GM12878 (cell line): ENCODE measurements at regions not wholly inside any gene's neighbourhood (a gene's known extent, or its start where the extent isn't known, plus 50 kb on each side); places are given as distances from the start of the nearest gene placed in this dataset.

Experiments
- ATAC-seq: fragments of 200-7000 bp; cut with Tn5 transposase; 3 replicates; pipeline ENCODE4 v1.9.1; 2020; ENCODE audit warnings: mild to moderate bottlenecking, moderate library complexity
- BruUV-seq: library from RNA; stranded (reverse); fragments of 400-500 nt; replicated peaks from 2 replicates; lab custom pipeline; 2021; lab: Mats Ljungman, UMichigan
- CTCF ChIA-PET: fragments of 300-600 bp; sonication (Branson Sonifier 250); formaldehyde crosslinking; extraction: SDS; loops from one replicate; lab custom pipeline; 2021; ENCODE audit warnings: inconsistent platforms; lab: Yijun Ruan, JAX
- POLR2A ChIA-PET: fragments of 350-600 bp; formaldehyde crosslinking; extraction: SDS; loops from one replicate; lab custom pipeline; 2021; ENCODE audit warnings: inconsistent platforms; lab: Charles Lee
- RAD21 ChIA-PET: fragments of 300-600 bp; sonication (Branson Sonifier 250); formaldehyde crosslinking; loops from one replicate; lab custom pipeline; 2023; ENCODE audit warnings: antibody characterized with exemption; ENCODE audit not compliant: unreplicated experiment; lab: Charles Lee
- SMC1A ChIA-PET: fragments of 300-600 bp; sonication (Branson Sonifier 250); formaldehyde crosslinking; loops from one replicate; lab custom pipeline; 2023; ENCODE audit not compliant: unreplicated experiment, uncharacterized antibody; lab: Charles Lee
- DNase-seq: peaks from one replicate; pipeline ENCODE4 v3.0.0-alpha.2; 2011; ENCODE audit warnings: low read depth, low spot score
- FAIRE-seq: peaks from 3 replicates; lab custom pipeline; 2011; peaks lifted over from hg19 to GRCh38; lab: Jason Lieb, UNC
- H2AFZ ChIP-seq: 2 replicates; pipeline ENCODE4 v1.6.0; 2011; ENCODE audit warnings: low read depth, low read length, control low read depth; ENCODE audit not compliant: control insufficient read depth
- H3K27ac ChIP-seq: 2 replicates; pipeline ENCODE4 v1.5.1; 2011; ENCODE audit warnings: control low read depth; ENCODE audit not compliant: control insufficient read depth, insufficient read depth
- H3K27me3 ChIP-seq, 2 experiments: replicated peaks in 1 of 2; 2 replicates each; pipeline versions ENCODE4 v1.6.0 to v1.6.1; 2011; ENCODE audit warnings: low read length in 1 of 2; ENCODE audit not compliant: control insufficient read depth in 2 of 2, insufficient read depth in 2 of 2
- H3K36me3 ChIP-seq, 2 experiments: 2 replicates each; pipeline ENCODE4 v1.5.1; 2011; ENCODE audit warnings: low read length in 1 of 2; ENCODE audit not compliant: control insufficient read depth in 2 of 2, insufficient read depth in 2 of 2
- H3K4me1 ChIP-seq: 2 replicates; pipeline ENCODE4 v1.6.1; 2011; ENCODE audit warnings: mild to moderate bottlenecking, low read length, moderate library complexity, mixed read lengths; ENCODE audit not compliant: control insufficient read depth, insufficient read depth
- H3K4me2 ChIP-seq: 2 replicates; pipeline ENCODE4 v1.6.0; 2011; ENCODE audit warnings: control low read depth; ENCODE audit not compliant: control insufficient read depth, insufficient read depth
- H3K4me3 ChIP-seq: fragments of 200-600 bp; sonication (generic); 2 replicates; pipeline ENCODE4 v1.5.1; 2016
- H3K79me2 ChIP-seq: 2 replicates; pipeline ENCODE4 v1.6.0; 2011; ENCODE audit warnings: low read length; ENCODE audit not compliant: control insufficient read depth, insufficient read depth
- H3K9ac ChIP-seq: 2 replicates; pipeline ENCODE4 v1.8.0; 2011; ENCODE audit warnings: low read length, control low read depth, mixed read lengths; ENCODE audit not compliant: control insufficient read depth, insufficient read depth
- H3K9me3 ChIP-seq: replicated peaks from 3 replicates; pipeline ENCODE4 v1.5.1; 2011; ENCODE audit warnings: mild to moderate bottlenecking, low read length; ENCODE audit not compliant: control insufficient read depth, insufficient read depth
- H4K20me1 ChIP-seq: 2 replicates; pipeline ENCODE4 v1.6.0; 2011; ENCODE audit not compliant: control insufficient read depth, insufficient read depth
- ATF7 ChIP-seq: fragments of 450-650 bp; IDR thresholded peaks from 2 replicates; pipeline ENCODE4 v1.6.1; 2016; ENCODE audit warnings: low read depth, mild to moderate bottlenecking
- BCLAF1 ChIP-seq: fragments of 450-650 bp; IDR thresholded peaks from 2 replicates; pipeline ENCODE4 v1.6.1; 2017; ENCODE audit warnings: antibody characterized with exemption, mild to moderate bottlenecking, moderate library complexity
- BRCA1 ChIP-seq: IDR thresholded peaks from 2 replicates; pipeline ENCODE4 v1.6.1; 2011; ENCODE audit warnings: low read depth, low read length, improper control_type of control experiment
- CHD2 ChIP-seq: IDR thresholded peaks from 2 replicates; pipeline ENCODE4 v1.6.1; 2011; ENCODE audit warnings: low read depth, low read length, improper control_type of control experiment, borderline replicate concordance
- EED ChIP-seq: sonication (generic); IDR thresholded peaks from 2 replicates; pipeline ENCODE4 v1.6.1; 2016; ENCODE audit warnings: antibody characterized with exemption, low read depth
- ELK1 ChIP-seq: IDR thresholded peaks from 2 replicates; pipeline ENCODE4 v1.6.1; 2012; ENCODE audit warnings: low read depth, low read length, improper control_type of control experiment
- ESRRA ChIP-seq: IDR thresholded peaks from 2 replicates; pipeline ENCODE4 v1.6.1; 2012; ENCODE audit warnings: mild to moderate bottlenecking, low read length, improper control_type of control experiment
- GABPA ChIP-seq: IDR thresholded peaks from 2 replicates; pipeline ENCODE4 v1.6.1; 2014; ENCODE audit warnings: antibody characterized with exemption, low read depth, mild to moderate bottlenecking, inconsistent platforms
- JUND ChIP-seq: IDR thresholded peaks from 2 replicates; pipeline ENCODE4 v1.6.1; 2012; ENCODE audit warnings: low read depth, mild to moderate bottlenecking, low read length, improper control_type of control experiment, moderate library complexity
- KAT2A ChIP-seq: conservative IDR thresholded peaks from 2 replicates; pipeline ENCODE4 v1.6.1; 2011; ENCODE audit warnings: low read depth, low read length; ENCODE audit not compliant: control insufficient read depth
- MXI1 ChIP-seq: fragments of 150-350 bp; IDR thresholded peaks from 2 replicates; pipeline ENCODE4 v1.6.1; 2011; ENCODE audit warnings: low read depth, mild to moderate bottlenecking, inconsistent platforms, low read length, improper control_type of control experiment
- PAX8 ChIP-seq: fragments of 450-650 bp; IDR thresholded peaks from 2 replicates; pipeline ENCODE4 v1.6.1; 2017; ENCODE audit warnings: mild to moderate bottlenecking, moderate library complexity
- PKNOX1 ChIP-seq: fragments of 450-650 bp; IDR thresholded peaks from 2 replicates; pipeline ENCODE4 v1.6.1; 2016; ENCODE audit warnings: mild to moderate bottlenecking
- RAD51 ChIP-seq: fragments of 450-650 bp; IDR thresholded peaks from 2 replicates; pipeline ENCODE4 v1.6.1; 2016; ENCODE audit warnings: moderate library complexity, mild to moderate bottlenecking, inconsistent platforms
- RFX5 ChIP-seq: IDR thresholded peaks from 2 replicates; pipeline ENCODE4 v1.6.1; 2011; ENCODE audit warnings: low read depth, low read length, improper control_type of control experiment
- SP1 ChIP-seq: IDR thresholded peaks from one replicate; pipeline ENCODE4 v1.6.1; 2011; ENCODE audit warnings: low read depth, low read length
- WRNIP1 ChIP-seq: IDR thresholded peaks from 2 replicates; pipeline ENCODE4 v1.6.1; 2011; ENCODE audit warnings: low read depth, low read length, improper control_type of control experiment, borderline replicate concordance
- ZNF592 ChIP-seq: fragments of 450-650 bp; IDR thresholded peaks from 2 replicates; pipeline ENCODE4 v1.6.1; 2017; ENCODE audit warnings: mild to moderate bottlenecking, moderate library complexity
- ZNF622 ChIP-seq: fragments of 450-650 bp; IDR thresholded peaks from 2 replicates; pipeline ENCODE4 v1.6.1; 2017; ENCODE audit warnings: mild to moderate bottlenecking, inconsistent platforms
- WGBS: methylation state at CpG from one replicate; pipeline ENCODE4 v1.1.6; 2016; ENCODE audit warnings: low lambda C conversion rate; ENCODE audit not compliant: insufficient replicate concordance, insufficient coverage; ENCODE audit errors: missing lambda C conversion rate; 5-methylcytosine and 5-hydroxymethylcytosine counted together
- in situ Hi-C: fragments of 300-500 bp; cut with MboI; formaldehyde crosslinking; loops from 9 replicates; pipeline ENCODE4 v1.14.3; 2018; ENCODE audit warnings: mixed read lengths
- intact Hi-C: fragments of 100-400 bp; cut with micrococcal nuclease; formaldehyde crosslinking; loops from one replicate; pipeline ENCODE4 v1.14.2; 2022; ENCODE audit not compliant: unreplicated experiment

- Histone ChIP-seq H3K27me3 (no peaks in the 10 kb centered on the region), H4K20me1 (no peaks in the 10 kb centered on the region), H3K9me3 (no peaks in the 10 kb centered on the region), H3K9ac (no peak overlapping the region), H3K4me2 (no peak overlapping the region), H3K27ac (no peak overlapping the region), H3K36me3 (no peaks in the 10 kb centered on the region), H3K4me1 (no peaks in the 10 kb centered on the region), H3K4me3 (no peak overlapping the region), H3K79me2 (no peaks in the 10 kb centered on the region), H2AFZ (no peak overlapping the region)
- intact Hi-C loops, result no loop called here
- ChIA-PET CTCF (no interaction called here), POLR2A (no interaction called here), SMC1A (no interaction called here), RAD21 (no interaction called here)
- no TSS peak for BruUV-seq
- no peak for DNase-seq
- in situ Hi-C loops, result no loop called here
- no peak for ATAC-seq
- no peak for FAIRE-seq
- 0% methylated on average over 2 of the region's 2 CpGs for WGBS
- no peak for TF ChIP-seq PKNOX1
- TF ChIP-seq ELK1, result no peak
- no peak for TF ChIP-seq JUND
- no peak for TF ChIP-seq EED
- no peak for TF ChIP-seq WRNIP1
- no peak for TF ChIP-seq KAT2A
- TF ChIP-seq RFX5, result no peak
- no peak for TF ChIP-seq CHD2
- no peak for TF ChIP-seq ESRRA
- TF ChIP-seq BRCA1, result no peak
- no peak for TF ChIP-seq PAX8
- no peak for TF ChIP-seq RAD51
- TF ChIP-seq SP1, result no peak
- no peak for TF ChIP-seq ZNF622
- TF ChIP-seq MXI1, result no peak
- no peak for TF ChIP-seq ATF7
- no peak for TF ChIP-seq ZNF592
- TF ChIP-seq GABPA, result no peak
- TF ChIP-seq BCLAF1, result no peak
Observed at GRCh38 chr6:156197513-156197912, 579.7 kb upstream of the ARID1B start.
